ENCODE measurements at regions not wholly inside any gene's neighbourhood (a gene's known extent, or its start where the extent isn't known, plus 50 kb on each side); places are given as distances from the start of the nearest gene placed in this dataset.

DNA sequence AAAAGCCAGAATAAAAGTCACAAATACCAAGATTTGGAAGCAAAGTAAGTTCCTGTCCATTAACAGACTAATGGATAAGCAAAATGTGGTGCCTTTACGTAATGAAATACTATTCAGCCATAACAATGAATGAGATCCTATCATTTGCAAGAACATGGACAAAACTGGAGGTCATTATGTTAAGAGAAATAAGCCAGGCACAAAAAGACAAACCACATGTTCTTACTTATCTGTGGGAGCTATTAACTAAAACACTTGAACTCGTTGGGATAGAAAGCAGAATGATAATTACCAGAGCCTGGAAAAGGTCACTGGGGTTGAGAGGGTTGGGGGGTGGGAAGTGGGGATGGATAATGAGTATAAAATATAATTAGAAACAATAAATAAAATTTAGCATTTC lies 1015.9 kb downstream of the OTOL1 start:
- TF ChIP-seq, protein P1, sequence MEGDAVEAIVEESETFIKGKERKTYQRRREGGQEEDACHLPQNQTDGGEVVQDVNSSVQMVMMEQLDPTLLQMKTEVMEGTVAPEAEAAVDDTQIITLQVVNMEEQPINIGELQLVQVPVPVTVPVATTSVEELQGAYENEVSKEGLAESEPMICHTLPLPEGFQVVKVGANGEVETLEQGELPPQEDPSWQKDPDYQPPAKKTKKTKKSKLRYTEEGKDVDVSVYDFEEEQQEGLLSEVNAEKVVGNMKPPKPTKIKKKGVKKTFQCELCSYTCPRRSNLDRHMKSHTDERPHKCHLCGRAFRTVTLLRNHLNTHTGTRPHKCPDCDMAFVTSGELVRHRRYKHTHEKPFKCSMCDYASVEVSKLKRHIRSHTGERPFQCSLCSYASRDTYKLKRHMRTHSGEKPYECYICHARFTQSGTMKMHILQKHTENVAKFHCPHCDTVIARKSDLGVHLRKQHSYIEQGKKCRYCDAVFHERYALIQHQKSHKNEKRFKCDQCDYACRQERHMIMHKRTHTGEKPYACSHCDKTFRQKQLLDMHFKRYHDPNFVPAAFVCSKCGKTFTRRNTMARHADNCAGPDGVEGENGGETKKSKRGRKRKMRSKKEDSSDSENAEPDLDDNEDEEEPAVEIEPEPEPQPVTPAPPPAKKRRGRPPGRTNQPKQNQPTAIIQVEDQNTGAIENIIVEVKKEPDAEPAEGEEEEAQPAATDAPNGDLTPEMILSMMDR (conservative IDR thresholded peaks at IDR 0.05; ENCODE audit: low read depth, low read length): no peak
- TF ChIP-seq EZH2phosphoT487 (IDR thresholded peaks at IDR 0.05; ENCODE audit: borderline replicate concordance, low read length) (no peak), EZH2 (IDR thresholded peaks at IDR 0.05; ENCODE audit: low read length, unreplicated experiment) (no peak)
